Smooth muscle cell (in vitro differentiated cells): ENCODE measurements at regions not wholly inside any gene's neighbourhood (a gene's known extent, or its start where the extent isn't known, plus 50 kb on each side); places are given as distances from the start of the nearest gene placed in this dataset.

ENCODE experiments used
- DNase-seq: peaks from one replicate; lab custom pipeline; 2025; ENCODE audit not compliant: unreplicated experiment; lab: John Stamatoyannopoulos, UW
- H2AFZ ChIP-seq: fragments of 200-600 bp; sonication (generic); 2 replicates; pipeline ENCODE4 v1.6.0; 2016; ENCODE audit warnings: antibody characterized with exemption, low read depth, mild to moderate bottlenecking
- H3F3A ChIP-seq: fragments of 200-600 bp; sonication (generic); 2 replicates; pipeline ENCODE4 v1.6.0; 2017; ENCODE audit warnings: antibody characterized with exemption, low read depth
- H3K27ac ChIP-seq: fragments of 200-600 bp; sonication (generic); 2 replicates; pipeline ENCODE4 v1.5.1; 2016; ENCODE audit warnings: low read depth, mild to moderate bottlenecking
- H3K27me3 ChIP-seq: fragments of 200-600 bp; sonication (generic); 2 replicates; pipeline ENCODE4 v1.6.1; 2016; ENCODE audit warnings: low read depth, mild to moderate bottlenecking
- H3K36me3 ChIP-seq: fragments of 200-600 bp; sonication (generic); 2 replicates; pipeline ENCODE4 v1.5.1; 2016; ENCODE audit warnings: low read depth
- H3K4me1 ChIP-seq: fragments of 200-600 bp; sonication (generic); 2 replicates; pipeline ENCODE4 v1.5.1; 2016; ENCODE audit warnings: low read depth
- H3K4me2 ChIP-seq: fragments of 200-600 bp; sonication (generic); 2 replicates; pipeline ENCODE4 v1.6.0; 2016; ENCODE audit warnings: mild to moderate bottlenecking
- H3K4me3 ChIP-seq: fragments of 200-600 bp; sonication (generic); 2 replicates; pipeline ENCODE4 v1.5.1; 2016; ENCODE audit warnings: mild to moderate bottlenecking
- H3K79me2 ChIP-seq: fragments of 200-600 bp; sonication (generic); 2 replicates; pipeline ENCODE4 v1.6.0; 2016; ENCODE audit warnings: low read depth, mild to moderate bottlenecking
- H3K9ac ChIP-seq: fragments of 200-600 bp; sonication (generic); 2 replicates; pipeline ENCODE4 v1.6.0; 2016; ENCODE audit warnings: low read depth
- H3K9me3 ChIP-seq: fragments of 200-600 bp; sonication (generic); replicated peaks from 2 replicates; pipeline ENCODE4 v1.5.1; 2016; ENCODE audit warnings: low read depth
- H4K20me1 ChIP-seq: fragments of 200-600 bp; sonication (generic); 2 replicates; pipeline ENCODE4 v1.6.0; 2016; ENCODE audit warnings: low read depth
- CTCF ChIP-seq: fragments of 200-600 bp; sonication (generic); IDR thresholded peaks from 2 replicates; pipeline ENCODE4 v1.5.1; 2017; ENCODE audit warnings: borderline replicate concordance, mild to moderate bottlenecking, antibody characterized with exemption; ENCODE audit not compliant: insufficient read depth, poor library complexity, severe bottlenecking
- WGBS: methylation state at CpG from one replicate; pipeline ENCODE4 v1.1.7; 2016; ENCODE audit warnings: low lambda C conversion rate; 5-methylcytosine and 5-hydroxymethylcytosine counted together

GRCh38 chr2:21590026-21590690 is 466.4 kb downstream of the TDRD15 start:
- Histone ChIP-seq H3K9me3 (no peaks in the 10 kb centered on the region), H3K79me2 (no peaks in the 10 kb centered on the region), H3K4me2 (no peak overlapping the region), H3K4me1 (no peaks in the 10 kb centered on the region), H3K27ac (no peak overlapping the region), H3K9ac (no peak overlapping the region), H4K20me1 (no peaks in the 10 kb centered on the region), H2AFZ (no peak overlapping the region), H3K36me3 (no peaks in the 10 kb centered on the region), H3F3A (no peaks in the 10 kb centered on the region), H3K4me3 (no peak overlapping the region), H3K27me3 (no peaks in the 10 kb centered on the region)
- TF ChIP-seq CTCF: no peak
- 88% methylated on average over 7 of the region's 7 CpGs for WGBS
- DNase-seq: no peak

- Histone ChIP-seq H3K27me3 (no peaks in the 10 kb centered on the region), H2AFZ (no peak overlapping the region), H3K4me1 (no peaks in the 10 kb centered on the region), H3K9me3 (no peaks in the 10 kb centered on the region), H4K20me1 (no peaks in the 10 kb centered on the region), H3K4me2 (no peak overlapping the region), H3K36me3 (no peaks in the 10 kb centered on the region), H3K4me3 (no peak overlapping the region), H3K79me2 (no peaks in the 10 kb centered on the region), H3K27ac (no peak overlapping the region), H3K9ac (no peak overlapping the region), H3F3A (no peaks in the 10 kb centered on the region)
- no peak for TF ChIP-seq CTCF
- no peak for DNase-seq
- 88% methylated on average over 1 of the region's 1 CpG for WGBS
Observed at GRCh38 chr2:21591926-21592325, 468.2 kb downstream of the TDRD15 start.

- no peak overlapping the region for H2AFZ ChIP-seq
- no peak for TF ChIP-seq CTCF
- DNase-seq: no peak
- H3K27me3 ChIP-seq: no peaks in the 10 kb centered on the region
- H4K20me1 ChIP-seq: no peaks in the 10 kb centered on the region
- no peaks in the 10 kb centered on the region for H3K4me1 ChIP-seq
- WGBS: 90% methylated on average over 1 of the region's 1 CpG
- H3F3A ChIP-seq: no peaks in the 10 kb centered on the region
- H3K79me2 ChIP-seq: no peaks in the 10 kb centered on the region
- no peaks in the 10 kb centered on the region for H3K36me3 ChIP-seq
- no peaks in the 10 kb centered on the region for H3K9me3 ChIP-seq
- H3K4me3 ChIP-seq: no peak overlapping the region
- no peak overlapping the region for H3K27ac ChIP-seq
- peak overlapping the region; percentile 43 for H3K4me2 ChIP-seq
- no peak overlapping the region for H3K9ac ChIP-seq
Observed at GRCh38 chr2:21599417-21599816, 475.6 kb downstream of the TDRD15 start.

- H3F3A ChIP-seq: no peaks in the 10 kb centered on the region
- H4K20me1 ChIP-seq: no peaks in the 10 kb centered on the region
- H3K27me3 ChIP-seq: no peaks in the 10 kb centered on the region
- H2AFZ ChIP-seq: no peak overlapping the region
- no peak overlapping the region for H3K4me3 ChIP-seq
- H3K9ac ChIP-seq: no peak overlapping the region
- no peaks in the 10 kb centered on the region for H3K36me3 ChIP-seq
- H3K79me2 ChIP-seq: no peaks in the 10 kb centered on the region
- no peak overlapping the region for H3K27ac ChIP-seq
- no peaks in the 10 kb centered on the region for H3K4me1 ChIP-seq
- DNase-seq: no peak
- no peak for TF ChIP-seq CTCF
- 90% methylated on average over 2 of the region's 2 CpGs for WGBS
- no peak overlapping the region for H3K4me2 ChIP-seq
- no peaks in the 10 kb centered on the region for H3K9me3 ChIP-seq
Observed at GRCh38 chr2:21602789-21603188, 479.0 kb downstream of the TDRD15 start.
